ENCODE measurements at regions not wholly inside any gene's neighbourhood (a gene's known extent, or its start where the extent isn't known, plus 50 kb on each side); places are given as distances from the start of the nearest gene placed in this dataset.
A peak's percentile ranks its signal among the peaks of the same experiment; 100 is the strongest.
"Not testable (repeated sequence)": the region's sequence is repeated elsewhere in the genome, so short reads cannot be mapped to it uniquely, and the experiment has no call there.

GRCh38 chr3:178203165-178203564, 333.1 kb upstream of the KCNMB2 start:
- no peak overlapping the region for H3K4me3 ChIP-seq
- no peak overlapping the region for H3K27ac ChIP-seq
- H3K9me3 ChIP-seq (ENCODE audit: low read depth), result no peaks in the 10 kb centered on the region
- DNase-seq (ENCODE audit: low read depth in 1 of 2, low spot score in 1 of 2), result no peak
- TF ChIP-seq CTCF (IDR thresholded peaks at IDR 0.05; ENCODE audit: low read depth, low read length), result no peak
- H3K27me3 ChIP-seq, result no peaks in the 10 kb centered on the region
- no peaks in the 10 kb centered on the region for H3K36me3 ChIP-seq
- H3K4me1 ChIP-seq (ENCODE audit: low read depth), result peaks cover 5% of the 10 kb centered on the region

GRCh38 chr3:178203650-178204049, 332.6 kb upstream of the KCNMB2 start:
- H3K9me3 ChIP-seq (ENCODE audit: low read depth), result no peaks in the 10 kb centered on the region
- TF ChIP-seq CTCF (IDR thresholded peaks at IDR 0.05; ENCODE audit: low read depth, low read length), result no peak
- no peaks in the 10 kb centered on the region for H3K27me3 ChIP-seq
- peaks cover 5% of the 10 kb centered on the region for H3K4me1 ChIP-seq (ENCODE audit: low read depth)
- no peaks in the 10 kb centered on the region for H3K36me3 ChIP-seq
- peak in 1 of 2 donors; percentile 47 for DNase-seq (ENCODE audit: low read depth in 1 of 2, low spot score in 1 of 2)
- H3K27ac ChIP-seq, result no peak overlapping the region
- H3K4me3 ChIP-seq, result no peak overlapping the region

- TF ChIP-seq CTCF (IDR thresholded peaks at IDR 0.05; ENCODE audit: low read depth, low read length), result no peak
- Histone ChIP-seq H3K36me3 (no peaks in the 10 kb centered on the region), H3K27ac (no peak overlapping the region), H3K4me1 (ENCODE audit: low read depth) (peaks cover 5% of the 10 kb centered on the region), H3K9me3 (ENCODE audit: low read depth) (no peaks in the 10 kb centered on the region), H3K4me3 (no peak overlapping the region), H3K27me3 (no peaks in the 10 kb centered on the region)
- DNase-seq (ENCODE audit: low read depth in 1 of 2, low spot score in 1 of 2), result no peak
These were observed 330.5 kb upstream of the KCNMB2 start for GRCh38 chr3:178205740-178206139.

- TF ChIP-seq CTCF (IDR thresholded peaks at IDR 0.05; ENCODE audit: low read depth, low read length), result no peak
- peak in 1 of 2 donors; percentile 19 for DNase-seq (ENCODE audit: low read depth in 1 of 2, low spot score in 1 of 2)
- no peaks in the 10 kb centered on the region for H3K27me3 ChIP-seq
These were observed 329.7 kb upstream of the KCNMB2 start for GRCh38 chr3:178206521-178206920.

GRCh38 chr3:178207161-178207560, 329.1 kb upstream of the KCNMB2 start:
- not testable (repeated sequence) for H3K27me3 ChIP-seq; H3K36me3 ChIP-seq; H3K27ac ChIP-seq; H3K4me1 ChIP-seq (ENCODE audit: low read depth); H3K4me3 ChIP-seq; H3K9me3 ChIP-seq (ENCODE audit: low read depth); DNase-seq (ENCODE audit: low read depth in 1 of 2, low spot score in 1 of 2)

More at GRCh38 chr3:178206521-178206920, 329.7 kb upstream of the KCNMB2 start:
- Histone ChIP-seq H3K27ac (no peak overlapping the region), H3K4me1 (ENCODE audit: low read depth) (peaks cover 5% of the 10 kb centered on the region), H3K9me3 (ENCODE audit: low read depth) (no peaks in the 10 kb centered on the region), H3K36me3 (no peaks in the 10 kb centered on the region), H3K4me3 (no peak overlapping the region)

GRCh38 chr3:178207627-178208026, 328.6 kb upstream of the KCNMB2 start:
- not testable (repeated sequence) for H3K27me3 ChIP-seq; H3K36me3 ChIP-seq; H3K9me3 ChIP-seq (ENCODE audit: low read depth); H3K4me3 ChIP-seq; DNase-seq (ENCODE audit: low read depth in 1 of 2, low spot score in 1 of 2); H3K27ac ChIP-seq; H3K4me1 ChIP-seq (ENCODE audit: low read depth)

- H3K9me3 ChIP-seq (ENCODE audit: low read depth); H3K36me3 ChIP-seq; H3K27me3 ChIP-seq; H3K27ac ChIP-seq; H3K4me1 ChIP-seq (ENCODE audit: low read depth); DNase-seq (ENCODE audit: low read depth in 1 of 2, low spot score in 1 of 2); H3K4me3 ChIP-seq: not testable (repeated sequence)
These were observed 327.1 kb upstream of the KCNMB2 start for GRCh38 chr3:178209116-178209515.

GRCh38 chr3:178209618-178210017, 326.6 kb upstream of the KCNMB2 start:
- H3K36me3 ChIP-seq; H3K27me3 ChIP-seq; H3K9me3 ChIP-seq (ENCODE audit: low read depth); H3K4me3 ChIP-seq; H3K4me1 ChIP-seq (ENCODE audit: low read depth); DNase-seq (ENCODE audit: low read depth in 1 of 2, low spot score in 1 of 2); H3K27ac ChIP-seq: not testable (repeated sequence)

GRCh38 chr3:178211086-178211485, 325.1 kb upstream of the KCNMB2 start:
- not testable (repeated sequence) for H3K27me3 ChIP-seq; H3K9me3 ChIP-seq (ENCODE audit: low read depth); H3K27ac ChIP-seq; H3K36me3 ChIP-seq; H3K4me1 ChIP-seq (ENCODE audit: low read depth); DNase-seq (ENCODE audit: low read depth in 1 of 2, low spot score in 1 of 2); H3K4me3 ChIP-seq
